Keratinocyte (primary cell): ENCODE measurements at regions not wholly inside any gene's neighbourhood (a gene's known extent, or its start where the extent isn't known, plus 50 kb on each side); places are given as distances from the start of the nearest gene placed in this dataset.

Experiments used
- DNase-seq: peaks from one replicate; pipeline ENCODE4 v3.0.0-alpha.2; 2011; ENCODE audit warnings: low read depth, missing footprints, low spot score
- FAIRE-seq: peaks from 2 replicates; lab custom pipeline; 2011; peaks lifted over from hg19 to GRCh38; lab: Jason Lieb, UNC
- H2AFZ ChIP-seq: 2 replicates; pipeline ENCODE4 v1.6.0; 2012; ENCODE audit warnings: low read length, control low read depth, inconsistent platforms; ENCODE audit not compliant: control insufficient read depth
- H3K27ac ChIP-seq: 2 replicates; pipeline ENCODE4 v1.5.1; 2011; ENCODE audit warnings: low read length; ENCODE audit not compliant: control insufficient read depth, insufficient read depth
- H3K27me3 ChIP-seq: 3 replicates; pipeline ENCODE4 v1.6.0; 2011; ENCODE audit warnings: low read length; ENCODE audit not compliant: control insufficient read depth, insufficient read depth; ENCODE audit errors: extremely low read depth
- H3K36me3 ChIP-seq, 2 experiments: 2 replicates in 1 of 2; 3 replicates in 1 of 2; pipeline ENCODE4 v1.5.1; 2011; ENCODE audit warnings: low read length in 2 of 2, mild to moderate bottlenecking in 1 of 2; ENCODE audit not compliant: control insufficient read depth in 2 of 2, insufficient read depth in 2 of 2; ENCODE audit errors: extremely low read depth in 1 of 2
- H3K4me1 ChIP-seq: 3 replicates; pipeline ENCODE4 v1.5.1; 2011; ENCODE audit warnings: low read length; ENCODE audit not compliant: control insufficient read depth, insufficient read depth; ENCODE audit errors: extremely low read depth
- H3K4me2 ChIP-seq: 3 replicates; pipeline ENCODE4 v1.6.0; 2011; ENCODE audit warnings: low read depth, low read length; ENCODE audit not compliant: control insufficient read depth, insufficient read depth; ENCODE audit errors: extremely low read depth
- H3K4me3 ChIP-seq, 3 experiments: fragments of 200-600 bp in 1 of 3; sonication (generic) in 1 of 3; 2 replicates in 2 of 3; 3 replicates in 1 of 3; pipeline ENCODE4 v1.5.1; 2011 to 2016; ENCODE audit warnings: low read length in 3 of 3, mild to moderate bottlenecking in 3 of 3, control low read depth in 2 of 3, inconsistent platforms in 1 of 3, low read depth in 1 of 3, mixed read lengths in 1 of 3, mixed run types in 1 of 3, moderate library complexity in 1 of 3; ENCODE audit not compliant: control insufficient read depth in 2 of 3, insufficient read depth in 2 of 3; ENCODE audit errors: extremely low read depth in 1 of 3
- H3K79me2 ChIP-seq: 2 replicates; pipeline ENCODE4 v1.6.0; 2012; ENCODE audit warnings: low read length; ENCODE audit not compliant: control insufficient read depth, insufficient read depth
- H3K9ac ChIP-seq: 3 replicates; pipeline ENCODE4 v1.6.0; 2011; ENCODE audit warnings: low read length; ENCODE audit not compliant: control insufficient read depth, insufficient read depth; ENCODE audit errors: extremely low read depth
- H3K9me1 ChIP-seq: 3 replicates; pipeline ENCODE4 v1.6.0; 2011; ENCODE audit warnings: low read length; ENCODE audit not compliant: control insufficient read depth, insufficient read depth; ENCODE audit errors: extremely low read depth
- H3K9me3 ChIP-seq: 2 replicates; pipeline ENCODE4 v1.5.1; 2012; ENCODE audit warnings: low read depth, low read length; ENCODE audit not compliant: control insufficient read depth
- H4K20me1 ChIP-seq: 3 replicates; pipeline ENCODE4 v1.6.0; 2011; ENCODE audit warnings: low read length; ENCODE audit not compliant: control insufficient read depth, insufficient read depth; ENCODE audit errors: extremely low read depth
- CTCF ChIP-seq, 3 experiments: IDR thresholded peaks in 1 of 3; conservative IDR thresholded peaks in 1 of 3; optimal IDR thresholded peaks in 1 of 3; 2 replicates in 2 of 3; 3 replicates in 1 of 3; pipeline versions ENCODE3 to v1.5.1; 2011; ENCODE audit warnings: low read length in 3 of 3, mild to moderate bottlenecking in 3 of 3, moderate library complexity in 2 of 3, control low read depth in 1 of 3, inconsistent platforms in 1 of 3; ENCODE audit not compliant: insufficient read depth in 2 of 3; ENCODE audit errors: extremely low read depth in 1 of 3
- EZH2 ChIP-seq: IDR thresholded peaks from one replicate; pipeline ENCODE4 v1.6.1; 2012; ENCODE audit warnings: inconsistent platforms, mild to moderate bottlenecking, low read length, moderate library complexity
- dilution Hi-C: fragments of 300-500 bp; cut with MboI; formaldehyde crosslinking; loops from one replicate; pipeline ENCODE4 v1.7.0; 2020; ENCODE audit warnings: low sequenced_read_pairs; ENCODE audit not compliant: extremely low pct_ligation_motif_present

- no peaks in the 10 kb centered on the region for H3K4me1 ChIP-seq
- H3K4me3 ChIP-seq = no peak overlapping the region
- no peak overlapping the region for H2AFZ ChIP-seq
- DNase-seq (no peak), FAIRE-seq (no peak)
- no peak for TF ChIP-seq EZH2
- TF ChIP-seq CTCF (optimal IDR thresholded peaks at IDR 0.05 in 1 of 3, IDR thresholded peaks at IDR 0.05 in 1 of 3, conservative IDR thresholded peaks at IDR 0.05 in 1 of 3; ENCODE audit: extremely low read depth in 1 of 3, insufficient read depth in 2 of 3, low read length in 3 of 3) = no peak
- H3K27me3 ChIP-seq = no peaks in the 10 kb centered on the region
- H3K9me1 ChIP-seq = no peaks in the 10 kb centered on the region
- H3K79me2 ChIP-seq = no peaks in the 10 kb centered on the region
- no peak overlapping the region for H3K27ac ChIP-seq
- no peaks in the 10 kb centered on the region for H3K36me3 ChIP-seq
- no peak overlapping the region for H3K9ac ChIP-seq
- H3K4me2 ChIP-seq = no peak overlapping the region
- dilution Hi-C loops = no loop called here
- H4K20me1 ChIP-seq = no peaks in the 10 kb centered on the region
- H3K9me3 ChIP-seq = no peaks in the 10 kb centered on the region
Observed at GRCh38 chr5:51109786-51110410, 273.4 kb upstream of the ISL1 start.

GRCh38 chr5:51131266-51131665, 252.0 kb upstream of the ISL1 start:
- TF ChIP-seq EZH2 (no peak), CTCF (optimal IDR thresholded peaks at IDR 0.05 in 1 of 3, IDR thresholded peaks at IDR 0.05 in 1 of 3, conservative IDR thresholded peaks at IDR 0.05 in 1 of 3; ENCODE audit: extremely low read depth in 1 of 3, insufficient read depth in 2 of 3, low read length in 3 of 3) (no peak)
- DNase-seq = no peak
- dilution Hi-C loops = no loop called here

More at GRCh38 chr5:51131266-51131665, 252.0 kb upstream of the ISL1 start:
- H3K4me2 ChIP-seq = no peak overlapping the region
- H3K36me3 ChIP-seq = no peaks in the 10 kb centered on the region
- H3K4me3 ChIP-seq = no peak overlapping the region
- H3K9ac ChIP-seq = no peak overlapping the region
- H2AFZ ChIP-seq = no peak overlapping the region
- no peaks in the 10 kb centered on the region for H4K20me1 ChIP-seq
- H3K27ac ChIP-seq = no peak overlapping the region
- H3K27me3 ChIP-seq = no peaks in the 10 kb centered on the region
- no peaks in the 10 kb centered on the region for H3K9me1 ChIP-seq
- no peaks in the 10 kb centered on the region for H3K9me3 ChIP-seq
- no peak for FAIRE-seq
- H3K79me2 ChIP-seq = no peaks in the 10 kb centered on the region
- no peaks in the 10 kb centered on the region for H3K4me1 ChIP-seq
